GM12891 (cell line): ENCODE measurements at regions not wholly inside any gene's neighbourhood (a gene's known extent, or its start where the extent isn't known, plus 50 kb on each side); places are given as distances from the start of the nearest gene placed in this dataset.

Experiments used
- DNase-seq: peaks from one replicate; pipeline ENCODE4 v3.0.0; 2011; ENCODE audit warnings: low spot score; ENCODE audit not compliant: insufficient read length
- FAIRE-seq: peaks from 2 replicates; lab custom pipeline; 2011; peaks lifted over from hg19 to GRCh38; lab: Jason Lieb, UNC
- PAX5 ChIP-seq: IDR thresholded peaks from 2 replicates; pipeline ENCODE4 v1.6.1; 2011; ENCODE audit warnings: low read length, moderate library complexity, mild to moderate bottlenecking; ENCODE audit not compliant: insufficient read depth, severe bottlenecking
- POLR2A ChIP-seq: IDR thresholded peaks from 2 replicates; pipeline ENCODE4 v1.6.1; 2011; ENCODE audit warnings: low read depth, low read length, control low read depth
- POLR2AphosphoS5 ChIP-seq: IDR thresholded peaks from 2 replicates; pipeline ENCODE4 v1.6.1; 2011; ENCODE audit warnings: low read depth, low read length, control low read depth
- POU2F2 ChIP-seq: IDR thresholded peaks from 2 replicates; pipeline ENCODE4 v1.6.1; 2011; ENCODE audit warnings: low read depth, mild to moderate bottlenecking, control low read depth, low read length, moderate library complexity
- SPI1 ChIP-seq: IDR thresholded peaks from 2 replicates; pipeline ENCODE4 v1.6.1; 2011; ENCODE audit warnings: low read depth, low read length, control low read depth
- TAF1 ChIP-seq: IDR thresholded peaks from 2 replicates; pipeline ENCODE4 v1.6.1; 2011; ENCODE audit warnings: low read depth, low read length, control low read depth

DNA sequence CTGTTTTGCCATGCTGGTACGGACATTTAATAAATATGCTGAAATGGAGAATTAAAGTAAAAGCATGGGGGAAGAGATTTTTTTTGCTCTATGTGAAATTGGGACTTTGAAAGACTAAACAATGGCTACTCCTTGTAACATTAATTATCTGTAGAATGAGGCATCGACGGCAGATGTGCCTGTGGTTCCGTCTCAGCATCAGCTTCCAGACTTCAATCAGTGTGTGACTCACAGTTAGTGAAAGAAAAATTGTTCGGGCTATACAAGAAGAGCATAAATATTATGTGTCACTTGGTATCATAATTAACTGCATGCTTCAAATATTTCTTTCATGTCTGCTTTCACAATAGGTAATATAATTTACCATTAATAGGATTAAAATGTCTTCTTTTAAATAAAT, 117.0 kb upstream of the SMIM21 start:
- no peak for TF ChIP-seq TAF1
- TF ChIP-seq SPI1 = no peak
- no peak for TF ChIP-seq POLR2A
- TF ChIP-seq POLR2AphosphoS5 = no peak
- TF ChIP-seq POU2F2 = no peak
- TF ChIP-seq PAX5 = no peak
- DNase-seq (no peak), FAIRE-seq (no peak)

DNA sequence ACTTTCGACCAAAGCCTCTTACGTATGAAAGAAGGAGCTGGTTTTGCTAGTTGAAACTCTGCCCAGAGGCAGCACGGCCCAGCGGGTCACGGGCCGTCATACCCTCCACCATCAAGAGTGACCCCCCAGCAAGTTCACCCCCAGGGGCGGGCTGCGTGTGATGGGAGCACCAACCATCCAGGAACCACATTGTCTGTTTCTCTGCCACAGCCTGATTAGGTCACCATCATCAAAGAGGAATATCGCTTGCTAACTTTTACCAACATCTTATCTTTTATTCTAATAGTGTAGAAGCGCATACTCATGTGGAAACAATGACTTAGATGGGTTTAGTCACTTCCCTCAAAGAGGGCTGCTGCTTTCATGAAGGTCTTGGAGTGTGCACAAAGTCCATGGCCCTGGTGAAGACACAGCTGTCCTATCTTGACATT, 116.6 kb upstream of the SMIM21 start:
- DNase-seq = no peak
- TF ChIP-seq POU2F2 = no peak
- TF ChIP-seq SPI1 = no peak
- no peak for TF ChIP-seq TAF1
- no peak for TF ChIP-seq POLR2AphosphoS5
- no peak for TF ChIP-seq POLR2A
- no peak for TF ChIP-seq PAX5
- no peak for FAIRE-seq

DNA sequence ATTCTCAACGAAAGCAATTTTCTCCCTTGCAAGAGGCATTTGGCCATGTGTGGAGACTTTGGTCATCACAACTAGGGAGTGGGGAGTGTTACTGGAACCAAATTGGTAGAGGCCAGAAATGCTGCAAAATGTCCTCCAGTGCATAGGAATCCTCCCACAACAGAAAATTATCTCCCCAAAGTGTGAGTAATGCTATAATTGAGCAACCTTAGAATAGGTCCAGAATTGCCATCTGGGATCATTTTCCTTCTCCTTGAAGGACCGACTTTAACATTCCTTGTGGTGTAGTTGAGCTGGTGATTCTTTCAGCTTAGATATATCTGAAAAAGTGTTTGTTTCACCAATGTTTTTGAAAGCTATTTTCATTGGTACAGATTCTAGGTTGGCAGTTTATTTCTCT, 111.2 kb upstream of the SMIM21 start:
- DNase-seq (no peak), FAIRE-seq (no peak)
- TF ChIP-seq TAF1 = no peak
- no peak for TF ChIP-seq POLR2A
- no peak for TF ChIP-seq POLR2AphosphoS5
- no peak for TF ChIP-seq SPI1
- TF ChIP-seq POU2F2 = no peak
- no peak for TF ChIP-seq PAX5

DNA sequence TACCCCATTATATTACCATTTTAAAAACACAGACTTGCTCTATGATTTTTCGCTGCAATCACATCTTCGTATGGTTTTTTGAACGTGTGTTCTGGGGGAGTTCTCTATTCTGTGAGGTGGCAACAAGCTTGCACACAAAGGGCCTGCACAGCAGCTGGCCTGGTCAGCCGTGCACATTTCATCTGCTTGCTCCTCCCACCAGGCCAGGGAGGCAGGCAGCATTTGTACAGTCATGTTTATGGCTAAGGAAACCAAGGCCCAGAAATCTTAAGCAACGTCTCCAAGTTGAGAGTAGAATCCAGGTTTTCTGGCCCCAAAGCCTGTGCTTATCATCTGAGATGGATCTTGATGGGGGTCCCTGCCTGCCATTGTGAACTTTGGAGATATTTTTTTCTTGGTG, 106.4 kb upstream of the SMIM21 start:
- FAIRE-seq = no peak
- DNase-seq = no peak
- no peak for TF ChIP-seq POLR2AphosphoS5
- TF ChIP-seq POU2F2 = no peak
- no peak for TF ChIP-seq TAF1
- TF ChIP-seq PAX5 = no peak
- no peak for TF ChIP-seq POLR2A
- TF ChIP-seq SPI1 = no peak

- no peak for FAIRE-seq
- DNase-seq = no peak
- no peak for TF ChIP-seq SPI1
- TF ChIP-seq TAF1 = no peak
- TF ChIP-seq POU2F2 = no peak
- TF ChIP-seq POLR2A = no peak
- TF ChIP-seq POLR2AphosphoS5 = no peak
- TF ChIP-seq PAX5 = no peak
Observed at GRCh38 chr18:75533209-75533608, 105.7 kb upstream of the SMIM21 start.

DNA sequence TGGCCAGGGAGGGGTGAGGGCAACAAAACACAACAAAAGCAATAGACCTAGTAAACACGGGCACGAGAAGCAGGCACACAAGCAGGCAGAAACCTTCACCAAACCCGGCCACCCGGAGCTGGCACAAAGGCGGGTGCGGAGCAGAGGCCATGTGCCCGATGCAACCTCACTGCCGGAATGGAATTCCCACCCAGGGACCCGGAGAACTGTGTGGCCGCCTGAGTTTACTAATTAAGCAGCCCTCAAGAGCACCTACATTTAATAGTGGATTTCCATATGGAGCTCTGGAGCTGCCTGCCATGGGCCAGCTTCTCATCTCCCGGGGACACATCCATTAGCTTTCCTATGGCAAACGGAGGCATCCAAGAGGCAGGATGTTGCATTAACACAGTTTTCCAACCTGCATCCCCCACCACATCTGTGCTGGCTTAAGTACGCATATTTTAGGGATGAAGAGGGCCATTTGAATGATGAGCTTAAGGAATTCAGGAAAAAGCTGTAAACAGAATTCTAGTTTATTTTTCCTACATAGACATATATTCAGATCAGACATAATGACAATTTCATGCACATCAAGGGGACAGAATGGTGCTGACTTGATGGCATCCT, 104.5 kb upstream of the SMIM21 start:
- TF ChIP-seq SPI1 = no peak
- TF ChIP-seq TAF1 = no peak
- no peak for TF ChIP-seq POLR2AphosphoS5
- no peak for TF ChIP-seq POLR2A
- no peak for TF ChIP-seq PAX5
- no peak for TF ChIP-seq POU2F2

GRCh38 chr18:75531212-75531850, 103.8 kb upstream of the SMIM21 start:
- FAIRE-seq (no peak), DNase-seq (no peak)
- TF ChIP-seq POLR2A (no peak), SPI1 (no peak), TAF1 (no peak), PAX5 (no peak), POU2F2 (no peak), POLR2AphosphoS5 (no peak)

More for the DNA sequence above, 104.5 kb upstream of the SMIM21 start:
- DNase-seq (no peak), FAIRE-seq (no peak)

DNA sequence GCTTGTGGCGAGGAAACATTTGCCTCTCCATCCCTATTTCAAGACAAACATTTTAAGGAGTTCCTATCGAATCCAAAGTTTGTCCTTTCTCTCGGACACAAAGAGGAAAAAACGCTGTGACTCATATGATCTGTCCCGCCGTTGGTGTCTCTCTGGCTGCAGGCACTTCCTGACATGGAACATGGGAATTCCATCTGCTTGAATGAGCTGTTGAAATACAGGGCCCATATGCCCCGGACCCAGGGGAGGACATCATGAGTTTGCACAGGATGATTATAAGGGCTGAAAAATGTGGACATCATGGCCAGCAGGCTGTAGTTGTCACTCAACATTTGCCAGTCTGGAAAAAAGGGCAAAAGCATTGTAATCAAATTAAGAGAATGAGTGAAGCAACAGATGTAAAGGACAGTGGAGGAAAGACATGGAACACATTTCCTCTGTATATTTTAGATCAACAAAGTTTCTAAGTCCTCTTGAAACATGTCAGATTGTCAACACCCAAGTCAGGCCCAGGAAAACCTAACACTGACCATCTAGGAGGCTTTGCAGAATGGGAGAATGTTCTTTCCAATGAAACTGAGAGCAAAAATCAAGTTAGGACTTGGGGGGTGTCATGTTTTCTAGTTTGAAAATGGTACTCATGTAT, 103.2 kb upstream of the SMIM21 start:
- no peak for FAIRE-seq
- TF ChIP-seq POLR2AphosphoS5 (no peak), POLR2A (no peak), POU2F2 (no peak), TAF1 (no peak), SPI1 (no peak), PAX5 (no peak)
- DNase-seq = no peak

DNA sequence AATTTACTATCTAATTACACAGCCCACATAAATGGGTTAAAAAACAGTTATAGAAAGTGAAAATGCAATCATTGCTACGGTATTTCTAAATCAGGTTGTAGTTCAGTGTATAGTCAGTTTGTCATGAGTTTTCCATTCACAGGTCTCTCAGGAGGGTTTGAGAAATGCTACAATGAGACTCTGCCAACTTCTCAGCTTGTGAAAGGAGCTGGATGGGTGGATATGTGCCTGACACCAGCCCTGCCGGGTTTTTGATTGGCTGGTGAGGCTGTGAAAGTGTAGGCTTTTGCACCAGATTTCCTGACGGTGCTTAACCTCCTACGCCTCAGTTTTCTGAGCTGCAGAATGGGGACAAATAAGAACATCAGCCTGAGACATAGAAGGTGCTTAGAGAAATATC, 102.6 kb upstream of the SMIM21 start:
- DNase-seq (no peak), FAIRE-seq (no peak)
- TF ChIP-seq POLR2AphosphoS5 (no peak), POU2F2 (no peak), PAX5 (no peak), TAF1 (no peak), SPI1 (no peak), POLR2A (no peak)

- no peak for DNase-seq
- no peak for FAIRE-seq
- TF ChIP-seq POU2F2 (no peak), PAX5 (no peak), SPI1 (no peak), POLR2A (no peak), POLR2AphosphoS5 (no peak), TAF1 (no peak)
Observed at GRCh38 chr18:75529394-75529793, 101.9 kb upstream of the SMIM21 start.
